Hepatocyte (in vitro differentiated cells): ENCODE measurements at regions not wholly inside any gene's neighbourhood (a gene's known extent, or its start where the extent isn't known, plus 50 kb on each side); places are given as distances from the start of the nearest gene placed in this dataset.

Experiments used
- CTCF ChIP-seq: fragments of 200-600 bp; sonication (generic); IDR thresholded peaks from 2 replicates; pipeline ENCODE4 v1.5.1; 2016; ENCODE audit warnings: antibody characterized with exemption, mild to moderate bottlenecking; ENCODE audit not compliant: poor library complexity
- EZH2 ChIP-seq: fragments of 200-600 bp; sonication (generic); IDR thresholded peaks from 2 replicates; pipeline ENCODE4 v1.6.1; 2016; ENCODE audit warnings: antibody characterized with exemption, mild to moderate bottlenecking, borderline replicate concordance

- TF ChIP-seq CTCF (no peak), EZH2 (no peak)
These were observed 150.5 kb upstream of the IGFBP3 start for GRCh38 chr7:46071601-46072000.
